ENCODE measurements at regions not wholly inside any gene's neighbourhood (a gene's known extent, or its start where the extent isn't known, plus 50 kb on each side); places are given as distances from the start of the nearest gene placed in this dataset.

- Histone ChIP-seq H2AFZ (ENCODE audit: low read depth, low read length) (no peak overlapping the region), H3F3A (ENCODE audit: insufficient read depth, low read length, poor library complexity, severe bottlenecking) (no peaks in the 10 kb centered on the region), H4K20me1 (ENCODE audit: insufficient read depth) (no peaks in the 10 kb centered on the region), H3K9ac (ENCODE audit: low read length) (no peak overlapping the region), H3K36me3 (ENCODE audit: insufficient read depth, low read length) (no peaks in the 10 kb centered on the region), H3K27me3 (ENCODE audit: insufficient read depth, low read depth, low read length) (no peaks in the 10 kb centered on the region), H3K9me2 (ENCODE audit: insufficient read depth, low read length) (no peaks in the 10 kb centered on the region), H3K79me2 (replicated peaks; ENCODE audit: insufficient read depth, low read length) (no peaks in the 10 kb centered on the region), H3K9me3 (ENCODE audit: low read length) (no peaks in the 10 kb centered on the region), H3K4me2 (ENCODE audit: low read length) (no peak overlapping the region), H3K4me3 (ENCODE audit: low read length) (no peak overlapping the region), H3K27ac (ENCODE audit: low read length) (no peak overlapping the region)
- TF ChIP-seq POLR2AphosphoS5 (IDR thresholded peaks at IDR 0.05) (no peak), SMC3 (conservative IDR thresholded peaks at IDR 0.05; ENCODE audit: poor library complexity) (no peak), MXI1 (conservative IDR thresholded peaks at IDR 0.05; ENCODE audit: poor library complexity, severe bottlenecking) (no peak), RAD21 (conservative IDR thresholded peaks at IDR 0.05) (no peak), EP300 (conservative IDR thresholded peaks at IDR 0.05; ENCODE audit: poor library complexity, severe bottlenecking) (no peak), TAF1 (IDR thresholded peaks at IDR 0.05; ENCODE audit: low read depth) (no peak), REST (IDR thresholded peaks at IDR 0.05; ENCODE audit: borderline replicate concordance) (no peak), CTCF (IDR thresholded peaks at IDR 0.05; ENCODE audit: poor library complexity, severe bottlenecking) (no peak), EZH2 (IDR thresholded peaks at IDR 0.05; ENCODE audit: borderline replicate concordance, insufficient read depth, low read length, poor library complexity, severe bottlenecking) (no peak)
These were observed 518.1 kb downstream of the ELAVL2 start for GRCh38 chr9:23307731-23308513.

- Histone ChIP-seq H3K27me3 (ENCODE audit: insufficient read depth, low read depth, low read length) (no peaks in the 10 kb centered on the region), H3K4me3 (ENCODE audit: low read length) (no peak overlapping the region), H3K9me2 (ENCODE audit: insufficient read depth, low read length) (no peaks in the 10 kb centered on the region), H3K36me3 (ENCODE audit: insufficient read depth, low read length) (no peaks in the 10 kb centered on the region), H4K20me1 (ENCODE audit: insufficient read depth) (no peaks in the 10 kb centered on the region), H3K27ac (ENCODE audit: low read length) (no peak overlapping the region), H3K79me2 (replicated peaks; ENCODE audit: insufficient read depth, low read length) (no peaks in the 10 kb centered on the region), H3K9me3 (ENCODE audit: low read length) (no peaks in the 10 kb centered on the region), H2AFZ (ENCODE audit: low read depth, low read length) (no peak overlapping the region), H3K9ac (ENCODE audit: low read length) (no peak overlapping the region), H3K4me2 (ENCODE audit: low read length) (no peak overlapping the region), H3F3A (ENCODE audit: insufficient read depth, low read length, poor library complexity, severe bottlenecking) (no peaks in the 10 kb centered on the region)
- TF ChIP-seq CTCF (IDR thresholded peaks at IDR 0.05; ENCODE audit: poor library complexity, severe bottlenecking) = no peak
- TF ChIP-seq EZH2 (IDR thresholded peaks at IDR 0.05; ENCODE audit: borderline replicate concordance, insufficient read depth, low read length, poor library complexity, severe bottlenecking) = no peak
- TF ChIP-seq SMC3 (conservative IDR thresholded peaks at IDR 0.05; ENCODE audit: poor library complexity) = no peak
- no peak for TF ChIP-seq POLR2AphosphoS5 (IDR thresholded peaks at IDR 0.05)
- TF ChIP-seq EP300 (conservative IDR thresholded peaks at IDR 0.05; ENCODE audit: poor library complexity, severe bottlenecking) = no peak
- TF ChIP-seq TAF1 (IDR thresholded peaks at IDR 0.05; ENCODE audit: low read depth) = no peak
- no peak for TF ChIP-seq MXI1 (conservative IDR thresholded peaks at IDR 0.05; ENCODE audit: poor library complexity, severe bottlenecking)
- no peak for TF ChIP-seq RAD21 (conservative IDR thresholded peaks at IDR 0.05)
- TF ChIP-seq REST (IDR thresholded peaks at IDR 0.05; ENCODE audit: borderline replicate concordance) = no peak
These were observed 516.2 kb downstream of the ELAVL2 start for GRCh38 chr9:23309800-23310199.
